SJSA1 (cell line): ENCODE measurements at regions not wholly inside any gene's neighbourhood (a gene's known extent, or its start where the extent isn't known, plus 50 kb on each side); places are given as distances from the start of the nearest gene placed in this dataset.

ENCODE experiments used
- DNase-seq, 2 experiments: peaks; one replicate each; pipeline ENCODE4 v3.0.0-alpha.2; 2015 to 2020; ENCODE audit warnings: low spot score in 2 of 2, low read depth in 1 of 2
- H3K27ac ChIP-seq: fragments of 250-450 bp; sonication (Bioruptor Pico); 2 replicates; pipeline ENCODE4 v1.5.1; 2020; ENCODE audit warnings: mild to moderate bottlenecking, moderate library complexity
- H3K27me3 ChIP-seq: fragments of 250-450 bp; sonication (Bioruptor Pico); replicated peaks from 2 replicates; pipeline ENCODE4 v1.5.1; 2020; ENCODE audit warnings: mild to moderate bottlenecking, moderate library complexity
- H3K36me3 ChIP-seq: fragments of 250-450 bp; sonication (Bioruptor Pico); 2 replicates; pipeline ENCODE4 v1.5.1; 2020; ENCODE audit warnings: mild to moderate bottlenecking
- H3K4me1 ChIP-seq: fragments of 250-450 bp; sonication (Bioruptor Pico); replicated peaks from 2 replicates; pipeline ENCODE4 v1.6.1; 2021; ENCODE audit warnings: mild to moderate bottlenecking
- H3K4me3 ChIP-seq: fragments of 250-450 bp; sonication (Bioruptor Pico); 2 replicates; pipeline ENCODE4 v1.5.1; 2020; ENCODE audit warnings: mild to moderate bottlenecking
- H3K9me3 ChIP-seq: fragments of 250-450 bp; sonication (Bioruptor Pico); replicated peaks from 2 replicates; pipeline ENCODE4 v1.5.1; 2020; ENCODE audit warnings: mild to moderate bottlenecking

GRCh38 chr7:17608114-17608833 is 309.8 kb downstream of the AHR start:
- DNase-seq, result peak in 1 of 2 experiments; percentile 89
- no peak overlapping the region for H3K4me3 ChIP-seq

DNA sequence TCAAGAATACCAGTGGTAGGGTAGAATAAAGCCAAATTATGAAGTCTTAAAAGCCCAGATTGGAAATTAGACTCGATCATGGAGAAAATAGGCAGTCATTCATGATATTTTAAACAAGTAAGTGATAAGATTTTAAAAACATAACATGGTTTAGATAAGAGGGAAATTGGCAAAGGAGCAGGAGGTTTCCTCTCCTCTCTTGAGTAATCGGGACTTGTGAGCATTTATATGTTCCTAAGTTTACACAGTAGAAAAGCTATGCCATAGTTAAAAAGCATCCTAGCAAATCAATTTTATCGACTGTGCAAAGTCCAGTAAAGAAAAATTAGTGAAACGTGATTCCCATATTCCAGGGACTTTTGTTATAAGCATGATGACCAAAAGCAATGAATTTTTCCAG is 313.2 kb downstream of the AHR start:
- Histone ChIP-seq H3K4me1 (peaks cover 25% of the 10 kb centered on the region), H3K27me3 (no peaks in the 10 kb centered on the region), H3K27ac (no peak overlapping the region), H3K4me3 (no peak overlapping the region), H3K9me3 (no peaks in the 10 kb centered on the region), H3K36me3 (no peaks in the 10 kb centered on the region)
- DNase-seq, result no peak

More at GRCh38 chr7:17608114-17608833, 309.8 kb downstream of the AHR start:
- Histone ChIP-seq H3K27ac (peak overlapping the region; percentile 82), H3K4me1 (peaks cover 26% of the 10 kb centered on the region), H3K36me3 (no peaks in the 10 kb centered on the region), H3K9me3 (0 out of 2 replicates have a peak, but pooled peaks cover 5% of the 10 kb centered on the region), H3K27me3 (no peaks in the 10 kb centered on the region)

- Histone ChIP-seq H3K36me3 (no peaks in the 10 kb centered on the region), H3K9me3 (no peaks in the 10 kb centered on the region), H3K4me3 (no peak overlapping the region), H3K4me1 (peaks cover 20% of the 10 kb centered on the region), H3K27me3 (no peaks in the 10 kb centered on the region), H3K27ac (no peak overlapping the region)
- no peak for DNase-seq
These were observed 315.0 kb downstream of the AHR start for GRCh38 chr7:17613338-17614041.

DNA sequence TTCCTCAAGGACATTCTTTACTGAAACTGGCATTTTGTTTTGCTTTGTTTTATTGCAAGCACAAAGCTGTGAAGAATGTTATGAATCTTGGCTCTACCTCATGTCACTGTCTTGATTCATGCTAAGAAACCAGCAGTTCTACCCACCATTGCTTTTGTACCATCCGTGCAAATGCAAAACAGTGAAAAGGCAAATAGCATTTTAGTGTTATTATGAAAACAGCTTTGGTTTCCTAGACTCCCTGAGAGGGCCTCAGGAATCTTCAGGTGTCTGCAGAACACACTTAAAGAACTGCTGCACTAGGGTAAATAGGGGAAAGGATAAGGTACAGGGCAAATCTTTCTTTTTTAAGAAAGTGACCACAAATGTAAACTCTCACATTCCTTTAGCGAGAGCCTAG is 318.9 kb downstream of the AHR start:
- H3K4me1 ChIP-seq, result peaks cover 14% of the 10 kb centered on the region
- no peak overlapping the region for H3K27ac ChIP-seq
- no peaks in the 10 kb centered on the region for H3K9me3 ChIP-seq
- H3K4me3 ChIP-seq, result no peak overlapping the region
- peak in 1 of 2 experiments; percentile 37 for DNase-seq
- no peaks in the 10 kb centered on the region for H3K27me3 ChIP-seq
- H3K36me3 ChIP-seq, result no peaks in the 10 kb centered on the region

- H3K4me3 ChIP-seq, result no peak overlapping the region
- no peak overlapping the region for H3K27ac ChIP-seq
- H3K27me3 ChIP-seq, result no peaks in the 10 kb centered on the region
- H3K4me1 ChIP-seq, result peaks cover 14% of the 10 kb centered on the region
- H3K9me3 ChIP-seq, result no peaks in the 10 kb centered on the region
- no peak for DNase-seq
- H3K36me3 ChIP-seq, result no peaks in the 10 kb centered on the region
These were observed 319.6 kb downstream of the AHR start for GRCh38 chr7:17617857-17618651.

DNA sequence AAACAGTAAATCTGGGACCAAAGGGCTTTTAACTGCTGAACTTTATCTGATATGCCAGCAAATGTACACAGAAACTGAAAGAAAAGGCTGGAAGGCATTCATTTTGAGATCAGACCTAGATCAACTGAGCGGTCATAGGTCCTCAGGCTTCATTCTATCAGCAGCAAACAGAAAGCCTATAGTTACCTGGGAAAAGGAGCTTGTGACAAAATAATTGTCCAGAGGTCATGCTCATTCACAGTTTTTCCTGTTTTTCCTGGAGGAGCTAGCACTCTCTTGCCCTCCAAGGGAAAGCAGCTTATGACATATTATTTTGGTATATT is 320.2 kb downstream of the AHR start:
- H3K9me3 ChIP-seq, result no peaks in the 10 kb centered on the region
- no peak overlapping the region for H3K4me3 ChIP-seq
- H3K4me1 ChIP-seq, result peaks cover 19% of the 10 kb centered on the region
- H3K27me3 ChIP-seq, result no peaks in the 10 kb centered on the region
- H3K36me3 ChIP-seq, result no peaks in the 10 kb centered on the region
- no peak overlapping the region for H3K27ac ChIP-seq
- no peak for DNase-seq

DNA sequence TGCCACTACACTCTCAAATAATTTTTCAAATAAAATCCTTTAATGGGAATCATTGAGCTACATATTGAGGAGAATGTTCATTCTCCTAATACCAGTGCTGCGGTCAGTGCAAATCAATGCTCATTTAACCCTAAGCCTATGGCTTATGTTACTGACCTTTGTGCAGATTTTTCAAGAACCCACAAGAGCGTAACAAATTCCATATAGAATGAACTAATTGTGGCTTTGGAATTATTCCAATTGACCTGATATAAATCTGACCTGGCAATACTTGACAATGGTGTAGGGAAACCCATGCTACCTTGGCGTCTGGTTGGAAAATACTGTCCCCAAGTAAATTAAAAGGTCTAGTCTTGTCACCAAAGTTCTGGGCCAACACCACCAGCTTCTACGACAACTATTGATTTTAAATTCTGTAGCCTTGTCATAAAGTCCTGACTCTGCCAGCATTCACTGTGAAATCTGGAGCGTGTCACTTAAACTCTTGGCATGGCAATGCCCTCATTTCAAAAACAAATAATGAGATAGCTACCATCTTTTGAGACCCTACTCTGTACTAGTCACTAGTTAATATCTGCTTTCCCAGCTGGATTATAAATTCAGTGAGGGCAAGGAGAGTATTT is 320.9 kb downstream of the AHR start:
- H3K4me1 ChIP-seq, result peaks cover 26% of the 10 kb centered on the region
- H3K4me3 ChIP-seq, result no peak overlapping the region
- no peaks in the 10 kb centered on the region for H3K27me3 ChIP-seq
- no peak for DNase-seq
- no peaks in the 10 kb centered on the region for H3K9me3 ChIP-seq
- no peaks in the 10 kb centered on the region for H3K36me3 ChIP-seq
- H3K27ac ChIP-seq, result no peak overlapping the region

GRCh38 chr7:17620566-17620965 is 319.7 kb downstream of the SNX13 start:
- Histone ChIP-seq H3K4me3 (no peak overlapping the region), H3K9me3 (no peaks in the 10 kb centered on the region), H3K27ac (no peak overlapping the region), H3K36me3 (no peaks in the 10 kb centered on the region), H3K4me1 (peaks cover 39% of the 10 kb centered on the region), H3K27me3 (no peaks in the 10 kb centered on the region)
- DNase-seq, result no peak

- no peak overlapping the region for H3K27ac ChIP-seq
- no peaks in the 10 kb centered on the region for H3K27me3 ChIP-seq
- peaks cover 35% of the 10 kb centered on the region for H3K4me1 ChIP-seq
- H3K9me3 ChIP-seq, result no peaks in the 10 kb centered on the region
- H3K36me3 ChIP-seq, result no peaks in the 10 kb centered on the region
- no peak for DNase-seq
- no peak overlapping the region for H3K4me3 ChIP-seq
These were observed 317.8 kb downstream of the SNX13 start for GRCh38 chr7:17622451-17622850.

DNA sequence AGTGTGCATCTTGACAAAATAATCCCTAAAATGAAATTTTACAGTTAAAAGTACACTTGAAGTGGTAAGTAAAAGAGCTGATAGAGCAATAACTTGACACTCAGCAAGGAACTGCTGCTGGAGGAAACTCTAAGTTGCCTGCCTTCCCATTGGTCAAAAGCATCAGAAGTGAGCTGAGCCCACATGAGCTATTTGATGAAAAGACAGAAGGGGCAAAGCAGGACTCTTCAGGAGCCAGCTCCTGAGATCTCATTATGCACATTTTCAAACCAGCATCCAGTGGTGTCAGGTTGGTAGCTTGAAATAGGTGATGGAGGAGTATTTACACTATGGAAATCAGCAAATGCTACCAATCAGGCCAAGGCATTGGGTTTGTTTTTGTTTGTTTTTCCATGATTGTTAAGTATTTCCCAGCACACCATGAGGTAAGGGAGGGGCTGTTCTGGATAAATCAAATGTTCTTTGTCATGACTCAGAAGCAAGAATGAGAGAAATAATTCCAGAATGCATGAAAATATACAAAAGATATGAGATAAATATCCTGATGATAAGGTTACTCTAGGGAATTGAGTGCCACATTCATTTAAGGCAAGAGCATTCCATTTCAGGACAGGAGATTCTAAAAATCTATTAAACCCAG is 316.6 kb downstream of the SNX13 start:
- Histone ChIP-seq H3K36me3 (no peaks in the 10 kb centered on the region), H3K27ac (peak overlapping the region; percentile 47), H3K9me3 (no peaks in the 10 kb centered on the region), H3K4me3 (no peak overlapping the region), H3K4me1 (peaks cover 30% of the 10 kb centered on the region), H3K27me3 (no peaks in the 10 kb centered on the region)
- DNase-seq, result peak in 1 of 2 experiments; percentile 65

GRCh38 chr7:17624379-17624778 is 315.9 kb downstream of the SNX13 start:
- no peak for DNase-seq
- no peaks in the 10 kb centered on the region for H3K27me3 ChIP-seq
- H3K27ac ChIP-seq, result peak overlapping the region; percentile 47
- H3K4me3 ChIP-seq, result no peak overlapping the region
- H3K36me3 ChIP-seq, result no peaks in the 10 kb centered on the region
- no peaks in the 10 kb centered on the region for H3K9me3 ChIP-seq
- peaks cover 30% of the 10 kb centered on the region for H3K4me1 ChIP-seq

DNA sequence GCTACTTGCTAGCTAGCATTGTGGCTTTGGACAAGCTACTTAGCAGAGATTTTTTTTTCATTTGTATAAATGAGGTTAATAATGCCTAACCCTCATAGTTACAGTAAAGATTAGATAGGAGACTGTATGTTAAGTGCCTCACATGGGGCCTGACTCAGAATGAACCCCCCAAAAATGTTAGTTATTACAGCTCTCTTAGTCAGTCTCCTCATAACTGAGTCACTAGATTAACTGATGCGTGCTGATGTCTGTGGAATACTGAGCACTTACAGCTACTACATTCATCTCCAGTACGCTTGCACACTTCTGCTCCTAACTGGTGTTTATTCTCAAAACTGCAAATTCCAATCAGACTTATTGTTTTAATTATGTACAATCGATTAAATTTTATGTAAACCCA is 315.3 kb downstream of the SNX13 start:
- DNase-seq, result peak in 1 of 2 experiments; percentile 64
- no peaks in the 10 kb centered on the region for H3K9me3 ChIP-seq
- H3K36me3 ChIP-seq, result no peaks in the 10 kb centered on the region
- H3K4me3 ChIP-seq, result no peak overlapping the region
- no peaks in the 10 kb centered on the region for H3K27me3 ChIP-seq
- peak overlapping the region; percentile 47 for H3K27ac ChIP-seq
- H3K4me1 ChIP-seq, result peaks cover 30% of the 10 kb centered on the region

- Histone ChIP-seq H3K4me3 (no peak overlapping the region), H3K9me3 (no peaks in the 10 kb centered on the region), H3K27ac (no peak overlapping the region), H3K36me3 (no peaks in the 10 kb centered on the region), H3K4me1 (peaks cover 30% of the 10 kb centered on the region), H3K27me3 (no peaks in the 10 kb centered on the region)
- no peak for DNase-seq
These were observed 314.1 kb downstream of the SNX13 start for GRCh38 chr7:17626235-17626634.
